Neural crest cell (in vitro differentiated cells): ENCODE measurements at regions not wholly inside any gene's neighbourhood (a gene's known extent, or its start where the extent isn't known, plus 50 kb on each side); places are given as distances from the start of the nearest gene placed in this dataset.

Source experiments
- DNase-seq: peaks from one replicate; pipeline ENCODE4 v3.0.0; 2021; ENCODE audit warnings: low read depth, mixed read lengths, low spot score
- H3K27ac Mint-ChIP-seq: one replicate; pipeline ENCODE4 v1.8.0; 2021; ENCODE audit warnings: mild to moderate bottlenecking, mixed read lengths; ENCODE audit not compliant: unreplicated experiment
- H3K27me3 Mint-ChIP-seq: 2 replicates; pipeline ENCODE4 v1.8.0; 2021; ENCODE audit warnings: low read depth, mild to moderate bottlenecking, mixed read lengths
- H3K36me3 Mint-ChIP-seq: 2 replicates; pipeline ENCODE4 v1.8.0; 2021; ENCODE audit warnings: low read depth, mild to moderate bottlenecking, mixed read lengths
- H3K4me1 Mint-ChIP-seq: 2 replicates; pipeline ENCODE4 v1.8.0; 2021; ENCODE audit warnings: mixed read lengths
- H3K4me3 Mint-ChIP-seq: one replicate; pipeline ENCODE4 v1.8.0; 2021; ENCODE audit warnings: mild to moderate bottlenecking, mixed read lengths
- H3K9me3 Mint-ChIP-seq: 2 replicates; pipeline ENCODE4 v1.8.0; 2021; ENCODE audit warnings: mixed read lengths
- TF ChIP-seq, protein P1 (sequence below): fragments of 200-600 bp; sonication (generic); conservative IDR thresholded peaks from 2 replicates; pipeline ENCODE4 v1.5.0; 2021; ENCODE audit warnings: antibody characterized with exemption, mild to moderate bottlenecking

- peaks cover 5% of the 10 kb centered on the region for H3K4me1 Mint-ChIP-seq
- H3K27ac Mint-ChIP-seq: no peak overlapping the region
- no peaks in the 10 kb centered on the region for H3K36me3 Mint-ChIP-seq
- no peaks in the 10 kb centered on the region for H3K9me3 Mint-ChIP-seq
- no peak overlapping the region for H3K4me3 Mint-ChIP-seq
- DNase-seq: no peak
- TF ChIP-seq, protein P1, sequence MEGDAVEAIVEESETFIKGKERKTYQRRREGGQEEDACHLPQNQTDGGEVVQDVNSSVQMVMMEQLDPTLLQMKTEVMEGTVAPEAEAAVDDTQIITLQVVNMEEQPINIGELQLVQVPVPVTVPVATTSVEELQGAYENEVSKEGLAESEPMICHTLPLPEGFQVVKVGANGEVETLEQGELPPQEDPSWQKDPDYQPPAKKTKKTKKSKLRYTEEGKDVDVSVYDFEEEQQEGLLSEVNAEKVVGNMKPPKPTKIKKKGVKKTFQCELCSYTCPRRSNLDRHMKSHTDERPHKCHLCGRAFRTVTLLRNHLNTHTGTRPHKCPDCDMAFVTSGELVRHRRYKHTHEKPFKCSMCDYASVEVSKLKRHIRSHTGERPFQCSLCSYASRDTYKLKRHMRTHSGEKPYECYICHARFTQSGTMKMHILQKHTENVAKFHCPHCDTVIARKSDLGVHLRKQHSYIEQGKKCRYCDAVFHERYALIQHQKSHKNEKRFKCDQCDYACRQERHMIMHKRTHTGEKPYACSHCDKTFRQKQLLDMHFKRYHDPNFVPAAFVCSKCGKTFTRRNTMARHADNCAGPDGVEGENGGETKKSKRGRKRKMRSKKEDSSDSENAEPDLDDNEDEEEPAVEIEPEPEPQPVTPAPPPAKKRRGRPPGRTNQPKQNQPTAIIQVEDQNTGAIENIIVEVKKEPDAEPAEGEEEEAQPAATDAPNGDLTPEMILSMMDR: no peak
- peaks cover 2% of the 10 kb centered on the region for H3K27me3 Mint-ChIP-seq
These were observed 68.0 kb upstream of the IFNG-AS1 start for GRCh38 chr12:67921286-67921685.

DNA sequence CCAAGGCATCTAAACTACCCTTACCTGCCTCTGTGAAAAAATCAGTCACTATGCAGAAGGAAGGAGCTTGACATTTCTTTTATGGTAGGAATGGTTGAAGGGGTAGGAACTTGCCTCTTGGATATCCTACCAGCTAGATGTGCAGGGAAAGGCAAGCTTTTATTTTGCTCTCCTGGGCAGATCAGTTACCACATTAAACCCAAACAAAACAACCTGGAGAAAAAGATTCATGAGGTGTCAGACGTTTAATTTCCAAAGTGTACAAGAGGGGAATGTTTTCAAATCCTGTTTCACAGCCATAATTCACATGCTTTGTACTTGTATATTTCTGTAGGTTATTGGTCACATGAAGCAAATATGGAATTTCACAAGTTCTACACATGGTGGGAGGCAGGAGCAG, 67.0 kb upstream of the IFNG-AS1 start:
- peaks cover 2% of the 10 kb centered on the region for H3K27me3 Mint-ChIP-seq
- H3K27ac Mint-ChIP-seq: no peak overlapping the region
- H3K4me3 Mint-ChIP-seq: no peak overlapping the region
- H3K36me3 Mint-ChIP-seq: no peaks in the 10 kb centered on the region
- no peaks in the 10 kb centered on the region for H3K9me3 Mint-ChIP-seq
- no peak for DNase-seq
- TF ChIP-seq, protein P1: no peak
- H3K4me1 Mint-ChIP-seq: peaks cover 5% of the 10 kb centered on the region

DNA sequence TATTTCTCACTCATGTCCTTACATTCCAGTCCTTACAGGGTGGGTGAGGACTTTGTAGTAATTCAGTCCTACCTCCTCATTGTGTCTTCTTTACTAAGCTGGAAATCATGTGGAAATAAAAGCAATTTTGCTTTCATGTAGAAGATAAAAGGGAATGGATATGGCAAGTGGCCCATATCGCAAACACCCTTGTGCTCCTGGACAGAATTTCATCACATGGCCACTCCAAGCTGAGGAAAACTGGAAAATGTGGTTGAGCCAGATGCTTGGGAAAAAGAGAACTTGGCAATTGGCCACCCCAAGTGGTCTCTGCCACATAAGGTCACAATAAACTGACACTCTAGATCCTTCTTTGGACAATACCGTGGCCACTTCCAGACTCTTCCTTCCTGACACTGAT, 64.2 kb upstream of the IFNG-AS1 start:
- H3K4me3 Mint-ChIP-seq: no peak overlapping the region
- H3K27ac Mint-ChIP-seq: no peak overlapping the region
- H3K27me3 Mint-ChIP-seq: peaks cover 2% of the 10 kb centered on the region
- no peaks in the 10 kb centered on the region for H3K9me3 Mint-ChIP-seq
- no peaks in the 10 kb centered on the region for H3K36me3 Mint-ChIP-seq
- peaks cover 5% of the 10 kb centered on the region for H3K4me1 Mint-ChIP-seq
- DNase-seq: no peak
- TF ChIP-seq, protein P1: no peak

DNA sequence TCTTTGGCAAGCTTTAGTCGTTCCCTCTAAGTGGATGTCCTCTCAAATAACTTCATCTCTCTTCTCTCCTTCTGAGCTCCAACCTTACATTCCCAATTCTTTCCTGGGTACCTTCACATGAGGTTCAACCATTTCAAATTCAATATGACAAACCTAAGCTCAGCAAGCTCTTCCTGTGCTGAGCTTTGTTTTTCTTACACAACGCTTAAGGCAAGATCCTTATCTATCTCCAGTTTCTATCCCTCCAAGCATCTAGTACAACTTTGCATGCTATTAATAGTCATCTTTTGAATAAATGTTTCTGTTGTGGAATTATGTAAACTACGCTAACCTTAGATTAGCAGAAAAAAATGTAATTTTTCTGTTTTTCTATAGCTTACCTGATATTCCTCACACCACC, 63.7 kb upstream of the IFNG-AS1 start:
- no peak for DNase-seq
- Mint-ChIP-seq H3K27me3 (peaks cover 2% of the 10 kb centered on the region), H3K36me3 (no peaks in the 10 kb centered on the region), H3K4me1 (peaks cover 5% of the 10 kb centered on the region), H3K4me3 (no peak overlapping the region), H3K9me3 (no peaks in the 10 kb centered on the region), H3K27ac (no peak overlapping the region)
- TF ChIP-seq, protein P1: no peak

DNA sequence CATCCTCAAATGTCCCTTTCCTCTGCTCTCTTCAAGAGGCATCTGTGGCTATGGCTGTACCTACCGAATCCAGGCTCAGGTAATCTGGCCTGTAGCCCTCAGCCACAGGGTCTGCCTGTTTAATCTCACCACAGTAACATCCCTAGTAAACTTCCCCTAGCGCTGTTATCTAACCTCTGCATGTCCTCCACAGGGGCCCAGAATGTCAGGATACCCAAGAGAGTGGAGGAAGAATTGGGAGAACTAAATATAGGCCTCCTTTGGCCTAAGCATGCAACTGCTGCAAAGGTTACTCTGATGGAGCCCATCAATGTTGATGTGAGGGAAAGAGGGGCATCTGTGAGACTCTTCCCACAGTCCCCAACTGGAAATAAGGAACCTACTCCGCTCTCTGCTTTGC, 63.2 kb upstream of the IFNG-AS1 start:
- H3K4me1 Mint-ChIP-seq: peaks cover 2% of the 10 kb centered on the region
- no peak overlapping the region for H3K27ac Mint-ChIP-seq
- H3K9me3 Mint-ChIP-seq: no peaks in the 10 kb centered on the region
- no peak for DNase-seq
- H3K36me3 Mint-ChIP-seq: no peaks in the 10 kb centered on the region
- H3K27me3 Mint-ChIP-seq: peaks cover 2% of the 10 kb centered on the region
- TF ChIP-seq, protein P1: no peak
- H3K4me3 Mint-ChIP-seq: no peak overlapping the region

DNA sequence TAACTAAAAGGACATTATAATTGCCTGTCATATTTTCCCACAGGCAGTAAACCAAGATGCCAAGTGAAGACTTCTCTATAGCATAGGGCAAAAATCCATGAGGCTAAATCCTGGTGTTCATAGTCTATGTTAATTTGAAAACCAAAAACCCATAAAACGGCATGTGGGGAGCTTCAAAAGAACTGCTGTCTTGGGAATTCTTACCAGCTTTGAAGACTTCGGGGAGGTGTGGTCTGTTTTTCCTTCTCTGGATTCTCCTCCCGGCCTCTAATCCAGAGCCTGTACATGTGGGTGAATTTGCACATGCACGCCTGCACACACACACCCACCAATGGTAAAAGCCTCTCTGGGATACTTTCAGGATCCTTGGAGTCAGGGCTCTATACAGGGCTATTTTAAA, 61.9 kb upstream of the IFNG-AS1 start:
- TF ChIP-seq, protein P1: no peak
- Mint-ChIP-seq H3K36me3 (no peaks in the 10 kb centered on the region), H3K27me3 (peaks cover 2% of the 10 kb centered on the region), H3K4me3 (no peak overlapping the region), H3K4me1 (no peaks in the 10 kb centered on the region), H3K27ac (no peak overlapping the region), H3K9me3 (no peaks in the 10 kb centered on the region)
- DNase-seq: no peak
